CD4-positive, alpha-beta memory T cell (primary cell): ENCODE measurements at regions not wholly inside any gene's neighbourhood (a gene's known extent, or its start where the extent isn't known, plus 50 kb on each side); places are given as distances from the start of the nearest gene placed in this dataset.

Source experiments
- CTCF ChIA-PET: fragments of 350-600 bp; sonication (Branson Sonifier 250); formaldehyde crosslinking; loops from one replicate; lab custom pipeline; 2021; ENCODE audit warnings: inconsistent platforms; ENCODE audit not compliant: partially characterized antibody; lab: Charles Lee
- POLR2A ChIA-PET: fragments of 350-600 bp; sonication (Branson Sonifier 250); formaldehyde crosslinking; loops from one replicate; lab custom pipeline; 2021; ENCODE audit not compliant: partially characterized antibody; lab: Charles Lee
- DNase-seq, 5 donors: peaks; one replicate each; pipeline versions ENCODE4 v3.0.0 to v3.0.0-alpha.2; 2020 to 2022; ENCODE audit warnings: mixed read lengths in 1 of 5
- H3K27ac ChIP-seq: one replicate; pipeline ENCODE4 v1.7.0; 2013; ENCODE audit warnings: low read depth, low read length
- H3K27me3 ChIP-seq: 2 replicates; pipeline ENCODE4 v1.7.0; 2013; ENCODE audit warnings: mild to moderate bottlenecking, low read length, moderate library complexity; ENCODE audit not compliant: insufficient read depth
- H3K36me3 ChIP-seq: 2 replicates; pipeline ENCODE4 v1.7.0; 2013; ENCODE audit warnings: mild to moderate bottlenecking, low read length, moderate library complexity; ENCODE audit not compliant: insufficient read depth
- H3K4me1 ChIP-seq: 2 replicates; pipeline ENCODE4 v1.7.0; 2013; ENCODE audit warnings: mild to moderate bottlenecking, low read length, moderate library complexity; ENCODE audit not compliant: insufficient read depth
- H3K4me3 ChIP-seq, 2 donors: one replicate each; pipeline ENCODE4 v1.7.0; 2013; ENCODE audit warnings: low read length in 2 of 2, mild to moderate bottlenecking in 1 of 2
- H3K9me3 ChIP-seq, 2 donors: one replicate each; pipeline ENCODE4 v1.7.0; 2013; ENCODE audit warnings: low read length in 2 of 2, control low read depth in 1 of 2; ENCODE audit not compliant: control insufficient read depth in 1 of 2
- H3K27ac Mint-ChIP-seq, 7 donors: one replicate each; pipeline ENCODE4 v1.8.0; 2020 to 2021; ENCODE audit warnings: mixed read lengths in 7 of 7, mild to moderate bottlenecking in 6 of 7, inconsistent platforms in 3 of 7, moderate library complexity in 3 of 7
- H3K27me3 Mint-ChIP-seq, 2 donors: one replicate each; pipeline ENCODE4 v1.8.0; 2020 to 2021; ENCODE audit warnings: mixed read lengths in 2 of 2
- H3K36me3 Mint-ChIP-seq, 2 donors: one replicate each; pipeline ENCODE4 v1.8.0; 2020 to 2021; ENCODE audit warnings: mixed read lengths in 2 of 2, inconsistent platforms in 1 of 2, mild to moderate bottlenecking in 1 of 2
- H3K4me1 Mint-ChIP-seq, 4 donors: one replicate each; pipeline ENCODE4 v1.8.0; 2020 to 2021; ENCODE audit warnings: mixed read lengths in 4 of 4, mild to moderate bottlenecking in 1 of 4
- H3K4me3 Mint-ChIP-seq, 8 donors: one replicate each; pipeline ENCODE4 v1.8.0; 2020 to 2021; ENCODE audit warnings: mixed read lengths in 8 of 8, mild to moderate bottlenecking in 7 of 8, moderate library complexity in 6 of 8, inconsistent platforms in 3 of 8
- H3K9me3 Mint-ChIP-seq, 8 donors: one replicate each; pipeline ENCODE4 v1.8.0; 2020 to 2021; ENCODE audit warnings: mixed read lengths in 8 of 8, mild to moderate bottlenecking in 5 of 8, inconsistent platforms in 3 of 8, moderate library complexity in 1 of 8
- intact Hi-C: fragments of 100-400 bp; cut with micrococcal nuclease; formaldehyde crosslinking; loops from one replicate; pipeline ENCODE4 v1.15.1; 2023

DNA sequence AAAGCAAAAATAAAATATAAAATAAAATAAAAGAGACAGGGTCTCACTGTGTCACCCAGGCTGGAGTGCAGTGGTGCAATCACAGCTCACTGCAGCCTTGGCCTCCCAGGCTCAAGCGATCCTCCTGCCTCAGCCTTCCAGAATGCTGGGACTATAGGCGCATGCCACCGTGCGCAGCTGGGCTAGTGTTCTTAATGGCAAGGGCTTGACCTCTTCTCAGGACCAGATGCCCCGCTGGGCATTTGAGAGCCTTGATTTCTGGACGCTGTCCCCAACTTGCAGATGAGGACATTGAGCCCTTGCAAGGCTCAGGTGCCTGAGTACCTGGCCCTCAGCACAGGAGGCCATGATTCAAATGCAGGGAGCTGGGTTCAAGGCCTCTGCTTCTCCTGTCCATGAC lies 82.6 kb downstream of the DHCR7 start:
- H3K27me3 Mint-ChIP-seq = no peaks in the 10 kb centered on the region
- POLR2A ChIA-PET = no interaction called here
- H3K4me1 Mint-ChIP-seq = no peaks in the 10 kb centered on the region
- CTCF ChIA-PET = no interaction called here
- no peak overlapping the region for H3K27ac Mint-ChIP-seq
- Histone ChIP-seq H3K4me1 (no peaks in the 10 kb centered on the region), H3K36me3 (no peaks in the 10 kb centered on the region), H3K27ac (no peak overlapping the region), H3K27me3 (peaks cover 3% of the 10 kb centered on the region), H3K4me3 (no peak overlapping the region), H3K9me3 (no peaks in the 10 kb centered on the region)
- H3K4me3 Mint-ChIP-seq = no peak overlapping the region
- H3K36me3 Mint-ChIP-seq = no peaks in the 10 kb centered on the region
- DNase-seq = no peak
- H3K9me3 Mint-ChIP-seq = no peaks in the 10 kb centered on the region
- intact Hi-C loops = no loop called here

DNA sequence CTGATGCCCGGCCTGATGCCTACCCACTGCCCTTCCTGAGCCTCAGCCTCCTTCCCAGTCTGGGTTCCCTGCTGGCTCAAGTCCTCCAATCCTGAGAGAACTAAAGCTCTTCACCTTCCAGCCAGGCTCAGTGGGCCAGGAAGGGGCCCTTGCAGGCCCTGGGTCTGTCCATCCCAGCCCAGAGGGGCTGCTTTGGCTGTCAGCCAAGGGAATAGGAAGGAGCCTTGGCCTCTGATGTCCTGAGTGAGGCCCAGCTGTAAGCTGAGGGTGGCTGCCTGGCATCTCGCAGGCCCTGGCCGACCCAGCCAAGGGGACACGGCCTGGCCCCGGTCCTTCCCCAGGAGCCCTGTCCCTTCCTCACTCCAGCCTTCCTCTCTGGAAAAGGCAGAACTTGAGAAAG lies 83.4 kb downstream of the DHCR7 start:
- Histone ChIP-seq H3K4me1 (no peaks in the 10 kb centered on the region), H3K27me3 (peaks cover 3% of the 10 kb centered on the region), H3K4me3 (no peak overlapping the region), H3K9me3 (no peaks in the 10 kb centered on the region), H3K36me3 (no peaks in the 10 kb centered on the region), H3K27ac (no peak overlapping the region)
- CTCF ChIA-PET = no interaction called here
- no peaks in the 10 kb centered on the region for H3K9me3 Mint-ChIP-seq
- DNase-seq = no peak
- no peak overlapping the region for H3K27ac Mint-ChIP-seq
- no peaks in the 10 kb centered on the region for H3K4me1 Mint-ChIP-seq
- no peak overlapping the region for H3K4me3 Mint-ChIP-seq
- POLR2A ChIA-PET = no interaction called here
- intact Hi-C loops = no loop called here
- no peaks in the 10 kb centered on the region for H3K36me3 Mint-ChIP-seq
- H3K27me3 Mint-ChIP-seq = no peaks in the 10 kb centered on the region

DNA sequence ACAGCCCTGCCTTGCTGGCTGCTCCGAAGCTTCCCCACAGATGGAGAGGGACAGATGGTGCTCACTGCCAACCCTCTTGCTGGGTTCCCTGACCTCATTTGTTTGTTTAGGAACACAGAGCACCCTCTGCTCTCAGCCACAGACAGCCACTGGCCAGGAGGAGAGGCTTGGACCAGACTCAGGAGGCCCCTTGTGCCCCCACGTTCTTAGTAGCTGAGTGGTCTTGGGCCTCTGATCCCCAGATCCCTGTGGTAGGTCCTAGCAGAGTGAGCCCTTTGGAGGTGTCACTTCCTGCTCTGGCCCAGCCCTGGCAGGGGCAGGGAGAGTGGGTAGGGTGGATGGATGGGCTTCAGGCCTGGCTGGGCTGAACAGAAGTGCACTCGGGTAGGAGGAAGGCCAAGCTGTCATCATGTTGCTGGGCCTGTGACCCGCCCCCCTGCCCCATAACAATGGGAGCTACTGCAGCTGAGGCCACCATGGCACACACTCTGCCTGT lies 84.0 kb downstream of the DHCR7 start:
- DNase-seq = no peak
- H3K36me3 Mint-ChIP-seq = no peaks in the 10 kb centered on the region
- no peaks in the 10 kb centered on the region for H3K4me1 Mint-ChIP-seq
- ChIA-PET POLR2A (no interaction called here), CTCF (no interaction called here)
- intact Hi-C loops = no loop called here
- H3K27me3 ChIP-seq = peaks cover 3% of the 10 kb centered on the region
- no peak overlapping the region for H3K4me3 Mint-ChIP-seq
- H3K4me1 ChIP-seq = no peaks in the 10 kb centered on the region
- H3K27me3 Mint-ChIP-seq = peaks cover 0 to under 1% of the 10 kb centered on the region in 2 donors
- no peak overlapping the region for H3K27ac Mint-ChIP-seq
- H3K27ac ChIP-seq = no peak overlapping the region
- H3K9me3 ChIP-seq = no peaks in the 10 kb centered on the region
- H3K4me3 ChIP-seq = no peak overlapping the region
- no peaks in the 10 kb centered on the region for H3K36me3 ChIP-seq
- H3K9me3 Mint-ChIP-seq = peaks cover 0 to 3% (median 0%) of the 10 kb centered on the region in 8 donors

DNA sequence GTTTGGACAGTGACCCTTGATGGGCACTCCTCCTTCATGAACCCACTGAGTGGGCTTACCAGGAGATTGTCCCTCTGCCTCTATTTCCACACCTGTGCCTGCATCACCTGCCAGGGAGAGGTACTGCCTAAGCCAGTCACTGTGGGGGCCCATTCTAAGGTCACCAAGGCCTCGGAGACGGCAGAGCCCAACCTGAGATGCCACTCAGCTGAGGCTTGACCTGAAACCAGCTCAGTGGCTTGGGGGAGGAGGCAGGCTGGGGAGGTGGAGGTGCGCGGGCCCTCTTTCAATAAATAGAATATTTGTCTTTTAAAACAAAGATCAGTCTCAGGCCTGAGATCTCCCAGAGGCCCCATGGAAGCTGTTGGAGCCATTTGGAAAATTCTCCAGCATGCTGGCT lies 84.5 kb downstream of the DHCR7 start:
- Mint-ChIP-seq H3K27me3 (peaks cover 2 to 4% of the 10 kb centered on the region in 2 donors), H3K4me1 (no peaks in the 10 kb centered on the region), H3K9me3 (peaks cover 0 to 4% (median 0%) of the 10 kb centered on the region in 8 donors), H3K27ac (no peak overlapping the region), H3K4me3 (no peak overlapping the region), H3K36me3 (no peaks in the 10 kb centered on the region)
- intact Hi-C loops = no loop called here
- H3K27me3 ChIP-seq = peaks cover 3% of the 10 kb centered on the region
- H3K36me3 ChIP-seq = no peaks in the 10 kb centered on the region
- CTCF ChIA-PET = no interaction called here
- no peak for DNase-seq
- POLR2A ChIA-PET = no interaction called here
- H3K9me3 ChIP-seq = no peaks in the 10 kb centered on the region
- H3K4me3 ChIP-seq = no peak overlapping the region
- no peaks in the 10 kb centered on the region for H3K4me1 ChIP-seq
- no peak overlapping the region for H3K27ac ChIP-seq

DNA sequence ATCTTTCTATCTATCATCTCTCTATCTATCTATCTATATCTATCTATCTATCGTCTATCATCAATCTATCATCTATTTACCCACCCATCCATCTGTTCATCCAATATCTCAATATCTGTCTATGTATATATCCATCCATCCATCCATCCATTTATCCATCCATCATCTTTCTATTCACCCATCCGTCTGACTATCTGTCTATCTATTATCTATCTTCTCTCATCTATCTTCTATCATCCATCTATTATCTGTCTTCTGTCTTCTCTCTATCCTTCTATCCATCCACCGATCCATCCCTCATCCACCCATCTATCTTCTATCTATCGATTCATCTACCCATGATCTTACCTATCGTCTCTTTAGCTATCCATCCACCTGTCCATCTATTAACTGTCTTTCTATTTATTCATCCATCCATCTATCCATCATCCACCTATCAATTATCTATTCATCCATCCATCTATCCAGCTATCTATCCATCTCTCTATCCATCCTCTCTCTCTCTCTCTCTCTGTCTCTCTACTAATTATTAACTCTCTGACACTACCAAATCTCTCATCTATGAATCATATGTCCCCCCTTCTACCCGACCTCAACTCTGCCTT lies 89.1 kb downstream of the DHCR7 start:
- H3K4me1 ChIP-seq = no peaks in the 10 kb centered on the region
- H3K4me3 Mint-ChIP-seq = no peak overlapping the region
- intact Hi-C loops = no loop called here
- ChIA-PET POLR2A (no interaction called here), CTCF (no interaction called here)
- no peaks in the 10 kb centered on the region for H3K4me1 Mint-ChIP-seq
- peaks cover 0 to 5% (median 0%) of the 10 kb centered on the region in 8 donors for H3K9me3 Mint-ChIP-seq
- no peak overlapping the region for H3K27ac Mint-ChIP-seq
- H3K9me3 ChIP-seq = no peaks in the 10 kb centered on the region
- H3K36me3 ChIP-seq = no peaks in the 10 kb centered on the region
- no peak for DNase-seq
- no peaks in the 10 kb centered on the region for H3K36me3 Mint-ChIP-seq
- H3K27ac ChIP-seq = no peak overlapping the region
- H3K4me3 ChIP-seq = no peak overlapping the region
- H3K27me3 ChIP-seq = peaks cover 3% of the 10 kb centered on the region
- H3K27me3 Mint-ChIP-seq = peaks cover 3 to 4% of the 10 kb centered on the region in 2 donors

DNA sequence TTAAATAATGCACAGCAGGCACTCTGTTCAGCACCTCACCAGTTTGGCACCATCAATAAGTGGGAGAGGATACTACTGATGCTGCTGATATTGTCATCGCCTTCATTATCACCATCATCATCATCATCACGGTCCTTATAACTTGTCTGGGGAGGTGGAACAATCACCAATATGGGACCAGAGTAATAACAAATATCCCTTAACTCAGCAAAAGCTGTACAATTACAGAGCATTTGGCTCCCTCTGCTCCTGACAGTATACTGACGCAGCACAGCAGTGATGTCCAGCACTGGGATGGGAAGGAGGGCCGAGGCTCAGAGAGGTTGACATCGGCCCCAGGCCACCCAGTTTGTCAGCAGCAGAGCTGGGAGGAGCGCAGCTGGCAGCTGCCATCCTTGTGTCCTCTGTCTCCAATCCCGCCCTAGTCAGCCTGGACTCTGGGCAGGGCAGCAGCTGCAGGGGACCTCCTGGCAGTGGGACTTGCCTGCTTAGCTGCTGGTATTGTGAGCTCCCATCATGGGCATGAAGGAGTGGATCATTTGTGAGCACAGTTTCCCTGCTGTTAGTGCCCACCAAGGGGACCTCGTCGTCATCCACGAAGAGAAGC lies 90.0 kb downstream of the DHCR7 start:
- CTCF ChIA-PET = no interaction called here
- Histone ChIP-seq H3K4me3 (no peak overlapping the region), H3K9me3 (no peaks in the 10 kb centered on the region), H3K27me3 (peaks cover 3% of the 10 kb centered on the region), H3K27ac (no peak overlapping the region), H3K36me3 (no peaks in the 10 kb centered on the region), H3K4me1 (no peaks in the 10 kb centered on the region)
- DNase-seq = no peak
- Mint-ChIP-seq H3K4me1 (no peaks in the 10 kb centered on the region), H3K27me3 (peaks cover 3 to 4% of the 10 kb centered on the region in 2 donors), H3K9me3 (peaks cover 0 to 5% (median 0%) of the 10 kb centered on the region in 8 donors), H3K36me3 (no peaks in the 10 kb centered on the region), H3K27ac (no peak overlapping the region), H3K4me3 (no peak overlapping the region)
- POLR2A ChIA-PET = no interaction called here
- intact Hi-C loops = no loop called here

DNA sequence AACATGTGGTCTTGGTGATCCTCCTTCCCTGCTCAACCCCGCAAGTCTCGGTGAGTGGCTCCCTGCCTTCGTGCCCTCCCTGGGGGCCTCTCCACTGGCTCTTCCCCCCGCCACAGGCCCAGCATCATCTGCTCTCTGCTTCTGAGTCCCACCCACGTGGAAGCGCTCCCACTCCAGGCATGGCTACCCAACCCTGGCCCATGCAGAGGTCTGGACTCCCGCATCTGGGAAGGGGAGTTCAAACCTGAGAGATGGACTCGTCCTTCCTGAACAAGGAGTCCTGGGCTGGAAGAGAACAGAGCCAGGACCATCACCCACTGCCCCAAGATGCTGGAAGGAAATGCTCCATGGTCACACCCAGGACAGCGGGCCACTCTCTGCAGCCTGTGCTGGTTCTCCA lies 90.8 kb downstream of the DHCR7 start:
- H3K27me3 ChIP-seq = peaks cover 3% of the 10 kb centered on the region
- H3K4me3 Mint-ChIP-seq = no peak overlapping the region
- no peaks in the 10 kb centered on the region for H3K4me1 ChIP-seq
- no peaks in the 10 kb centered on the region for H3K9me3 ChIP-seq
- H3K36me3 Mint-ChIP-seq = no peaks in the 10 kb centered on the region
- no peak overlapping the region for H3K4me3 ChIP-seq
- ChIA-PET CTCF (no interaction called here), POLR2A (no interaction called here)
- H3K36me3 ChIP-seq = no peaks in the 10 kb centered on the region
- peaks cover 5 to 7% of the 10 kb centered on the region in 2 donors for H3K27me3 Mint-ChIP-seq
- H3K27ac Mint-ChIP-seq = no peak overlapping the region
- H3K9me3 Mint-ChIP-seq = peaks cover 0 to 7% (median 0%) of the 10 kb centered on the region in 8 donors
- H3K27ac ChIP-seq = no peak overlapping the region
- intact Hi-C loops = no loop called here
- H3K4me1 Mint-ChIP-seq = no peaks in the 10 kb centered on the region
- no peak for DNase-seq
